GM21528 (cell line): ENCODE measurements at regions not wholly inside any gene's neighbourhood (a gene's known extent, or its start where the extent isn't known, plus 50 kb on each side); places are given as distances from the start of the nearest gene placed in this dataset.
"Not testable (repeated sequence)": the region's sequence is repeated elsewhere in the genome, so short reads cannot be mapped to it uniquely, and the experiment has no call there.

Experiments used
- ATAC-seq: cut with Tn5 transposase; IDR thresholded peaks from one replicate; pipeline ENCODE4 v1.9.1; 2021; ENCODE audit warnings: mild to moderate bottlenecking, moderate library complexity; ENCODE audit not compliant: unreplicated experiment, low FRiP score

DNA sequence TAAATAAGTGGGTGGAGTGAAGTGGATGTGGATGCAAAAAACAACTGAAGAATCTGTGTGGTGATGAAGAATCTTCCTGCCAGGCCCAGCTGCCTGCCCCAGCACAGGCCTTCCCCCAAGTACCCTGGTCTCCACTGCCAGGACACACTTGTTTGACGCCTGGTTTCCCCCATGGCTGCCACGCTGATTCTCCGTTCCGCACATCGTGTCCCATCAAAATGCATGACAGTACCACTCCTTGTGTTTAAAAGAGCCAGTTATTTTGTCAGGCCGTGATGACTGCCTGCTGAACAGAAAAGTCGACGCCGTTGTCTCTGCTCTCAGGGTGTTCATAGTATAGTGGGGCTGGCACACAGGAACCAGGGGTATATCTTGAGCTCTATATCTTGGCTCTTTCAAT lies 50.3 kb upstream of the KYNU start:
- no peak for ATAC-seq

DNA sequence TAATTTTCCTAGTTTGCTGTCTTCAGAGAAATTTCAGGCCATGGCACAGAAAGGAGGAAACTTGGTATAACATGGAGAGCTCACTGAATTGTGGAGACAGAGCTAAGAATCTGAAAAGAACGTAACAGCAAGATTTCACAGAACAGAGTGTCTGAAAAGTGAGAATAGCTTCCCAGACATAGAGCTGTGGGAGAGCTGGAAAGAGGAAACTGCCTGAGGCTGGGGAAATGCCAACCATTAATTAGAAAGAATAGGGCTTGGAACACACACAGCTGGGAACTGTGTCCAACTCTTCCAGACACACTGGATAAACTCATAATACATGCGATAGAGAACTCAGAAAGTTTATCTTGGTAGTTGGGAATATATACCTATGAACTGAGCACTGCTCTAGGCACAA lies 51.6 kb upstream of the KYNU start:
- no peak for ATAC-seq

DNA sequence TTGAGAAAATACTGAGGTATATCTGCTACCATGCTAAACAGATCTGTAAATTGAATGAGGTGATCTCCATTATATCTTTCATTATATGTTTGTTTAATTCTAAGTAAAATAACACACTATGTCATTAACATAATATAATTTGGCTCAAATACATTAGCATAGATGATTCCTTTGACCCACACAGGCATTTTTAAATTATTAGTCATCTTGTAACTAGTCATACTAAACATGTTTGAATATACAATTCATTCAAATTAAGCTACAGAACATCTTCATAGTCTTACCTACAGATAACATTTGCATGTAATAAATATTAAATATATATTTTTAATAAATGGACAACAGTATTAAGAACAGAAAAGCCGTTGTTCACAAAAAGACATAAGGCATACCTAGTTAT lies 52.7 kb upstream of the KYNU start:
- ATAC-seq = no peak

DNA sequence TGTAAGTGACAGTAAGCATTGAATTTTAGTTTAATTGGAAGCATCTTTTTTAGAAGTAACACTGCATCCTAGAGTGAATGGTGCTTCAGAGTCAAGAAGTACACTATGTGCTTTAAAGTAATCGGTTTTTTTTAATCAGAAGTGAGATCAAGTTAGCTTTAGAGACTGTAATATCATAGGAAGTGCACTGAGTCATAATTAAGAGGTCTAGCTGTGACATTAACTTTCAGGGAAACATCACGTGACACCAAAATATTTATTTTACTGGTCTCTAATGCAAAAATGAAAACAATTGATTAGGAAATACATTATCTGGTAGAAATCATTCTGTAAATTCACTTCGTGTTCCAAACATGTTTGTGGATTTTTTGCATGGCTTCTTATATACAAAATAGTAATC lies 55.3 kb upstream of the KYNU start:
- ATAC-seq = no peak

DNA sequence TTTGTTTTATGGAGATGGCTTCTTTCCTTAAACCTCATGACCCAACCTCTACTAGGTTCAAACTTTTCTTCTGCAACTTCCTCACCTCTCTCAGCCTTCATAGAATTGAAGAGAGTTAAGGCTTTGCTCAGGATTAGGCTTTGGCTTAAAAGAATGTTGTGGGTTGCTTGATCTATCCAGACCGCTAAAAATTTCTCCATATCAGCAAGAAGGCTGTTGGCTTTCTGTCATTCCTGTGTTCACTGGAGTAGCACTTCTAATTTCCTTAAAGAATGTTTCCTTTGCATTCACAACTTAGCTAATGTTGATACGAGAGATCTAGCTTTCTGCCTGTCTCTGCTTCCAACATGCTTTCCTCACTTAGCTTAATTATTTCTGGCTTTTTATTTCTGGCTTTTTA lies 58.1 kb upstream of the KYNU start:
- ATAC-seq = no peak

DNA sequence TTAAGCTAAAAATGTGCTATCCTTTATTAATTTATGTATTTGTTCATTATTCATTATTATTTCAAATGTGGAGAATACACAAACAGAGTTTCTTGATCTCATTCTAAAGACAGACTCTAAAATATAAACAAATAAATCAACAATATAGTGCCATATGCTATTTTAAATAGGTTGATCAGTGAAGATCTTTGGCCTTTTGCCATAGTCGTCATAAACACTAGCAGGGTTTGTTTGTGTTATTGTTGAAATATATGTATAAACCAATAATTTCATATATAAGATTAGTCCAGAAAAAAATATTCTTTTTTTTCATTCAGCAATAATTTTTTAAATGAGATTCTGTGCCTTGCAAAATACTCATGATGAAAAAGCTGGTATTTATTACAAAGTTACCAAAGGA lies 62.1 kb upstream of the KYNU start:
- no peak for ATAC-seq

DNA sequence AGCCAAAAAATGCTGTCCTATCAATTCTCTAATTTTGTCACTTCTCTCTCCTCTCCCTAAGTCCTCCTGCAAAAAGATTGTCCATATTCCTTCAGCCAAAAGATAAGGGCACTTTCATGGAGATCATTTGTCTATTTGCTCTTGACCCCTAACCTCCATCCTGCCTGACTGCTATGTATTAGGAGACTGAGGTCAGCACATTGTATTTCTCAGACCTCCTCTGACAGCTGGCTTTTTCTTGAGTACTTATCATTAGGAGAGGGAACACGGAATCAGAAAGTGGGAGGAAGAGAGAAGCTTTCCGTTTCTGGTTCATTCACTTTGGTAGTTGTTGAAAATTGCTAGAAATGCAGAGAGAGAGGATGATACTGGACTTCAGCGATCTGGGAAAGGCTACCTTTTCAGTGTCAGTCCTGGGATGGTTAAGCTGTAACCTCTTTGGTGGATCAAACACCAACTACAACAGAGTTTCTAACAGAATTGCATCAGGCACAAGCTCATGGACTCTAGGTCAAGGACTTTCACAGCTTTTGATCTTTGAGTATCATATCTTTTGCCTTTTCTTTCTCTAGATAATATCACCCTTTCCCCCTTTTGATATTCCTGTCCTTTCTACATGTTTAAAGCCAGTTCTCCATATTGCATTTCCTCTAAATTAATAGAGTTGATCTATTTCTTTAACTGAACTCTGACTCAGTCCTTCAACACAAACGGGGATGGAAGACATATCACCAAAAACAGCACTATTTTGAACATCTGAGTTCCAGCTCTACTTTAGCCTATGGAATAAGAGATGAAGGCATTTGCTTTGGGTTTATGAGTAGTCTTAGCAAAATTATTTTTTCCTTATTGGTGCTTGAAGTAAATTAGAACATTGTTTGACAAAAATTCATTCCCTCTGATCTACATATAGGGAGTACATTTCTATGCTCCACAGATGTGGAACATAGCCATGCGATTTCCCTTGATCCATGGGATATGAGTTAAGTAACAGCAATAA lies 63.3 kb upstream of the KYNU start:
- ATAC-seq = no peak

DNA sequence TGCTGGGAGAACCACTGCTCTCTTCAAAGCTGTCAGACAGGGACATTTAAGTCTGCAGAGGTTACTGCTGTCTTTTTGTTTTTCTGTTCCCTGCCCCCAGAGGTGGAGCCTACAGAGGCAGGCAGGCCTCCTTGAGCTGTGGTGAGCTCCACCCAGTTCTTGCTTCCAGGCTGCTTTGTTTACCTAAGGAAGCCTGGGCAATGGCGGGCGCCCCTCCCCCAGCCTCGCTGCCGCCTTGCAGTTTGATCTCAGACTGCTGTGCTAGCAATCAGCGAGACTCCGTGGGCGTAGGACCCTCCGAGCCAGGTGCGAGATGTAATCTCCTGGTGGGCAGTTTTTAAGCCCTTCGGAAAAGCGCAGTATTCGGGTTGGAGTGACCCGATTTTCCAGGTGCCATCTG lies 65.8 kb upstream of the KYNU start:
- not testable (repeated sequence) for ATAC-seq

DNA sequence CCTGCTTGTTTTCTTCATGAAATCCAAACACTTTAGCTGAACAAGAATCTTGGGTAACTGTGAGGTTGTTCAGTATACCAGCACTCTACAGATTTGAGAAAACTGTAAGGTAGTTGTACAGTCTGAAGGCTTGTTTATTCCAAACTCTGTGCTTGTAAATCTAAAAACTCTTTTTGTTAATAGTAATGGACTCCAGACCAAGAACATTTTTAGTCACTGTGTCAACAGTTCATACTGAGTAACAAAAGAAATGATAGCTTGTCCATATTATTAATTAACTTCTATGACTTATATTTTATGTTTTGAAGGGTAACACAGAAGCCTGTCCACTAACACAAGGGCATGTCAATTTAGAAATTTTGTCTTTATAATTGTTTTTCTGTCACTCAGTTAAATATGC lies 72.2 kb upstream of the KYNU start:
- ATAC-seq = no peak

DNA sequence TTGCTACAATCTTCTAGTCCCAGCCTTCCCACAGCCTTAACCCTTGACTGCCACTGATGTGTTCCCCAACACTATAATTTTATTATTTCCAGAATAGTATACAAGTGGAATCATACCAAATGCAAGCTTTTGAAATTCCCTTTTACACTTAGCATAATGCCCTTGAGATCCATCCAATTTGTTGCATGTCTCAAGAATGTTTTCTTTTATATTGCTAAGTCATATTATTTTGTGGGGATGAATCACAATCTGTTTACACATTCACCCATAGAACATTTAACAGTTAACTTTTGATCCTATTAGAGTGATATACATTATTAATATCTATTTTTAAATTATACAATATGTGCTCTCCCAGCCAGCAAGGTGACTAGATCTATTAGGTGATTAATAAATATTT lies 74.3 kb upstream of the KYNU start:
- no peak for ATAC-seq

DNA sequence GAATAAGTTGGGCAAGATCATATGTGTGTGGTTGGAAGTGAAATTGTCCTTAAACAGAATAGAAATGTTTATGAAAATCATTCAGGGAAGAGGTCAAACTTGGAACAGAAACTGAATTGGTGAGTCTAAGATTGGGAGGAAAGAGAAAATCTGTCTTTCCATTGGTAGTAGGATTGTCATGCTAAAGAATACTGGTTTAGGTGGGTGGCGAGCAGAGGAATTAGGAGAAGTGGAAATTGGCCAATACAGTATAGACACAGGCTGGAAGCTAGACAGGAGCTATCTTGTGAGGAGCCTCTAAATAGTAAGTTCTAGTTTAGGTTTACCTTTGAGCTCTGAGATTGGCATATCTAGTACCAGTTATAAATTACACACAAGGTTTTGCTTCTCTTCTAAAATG lies 80.9 kb upstream of the KYNU start:
- ATAC-seq = no peak

DNA sequence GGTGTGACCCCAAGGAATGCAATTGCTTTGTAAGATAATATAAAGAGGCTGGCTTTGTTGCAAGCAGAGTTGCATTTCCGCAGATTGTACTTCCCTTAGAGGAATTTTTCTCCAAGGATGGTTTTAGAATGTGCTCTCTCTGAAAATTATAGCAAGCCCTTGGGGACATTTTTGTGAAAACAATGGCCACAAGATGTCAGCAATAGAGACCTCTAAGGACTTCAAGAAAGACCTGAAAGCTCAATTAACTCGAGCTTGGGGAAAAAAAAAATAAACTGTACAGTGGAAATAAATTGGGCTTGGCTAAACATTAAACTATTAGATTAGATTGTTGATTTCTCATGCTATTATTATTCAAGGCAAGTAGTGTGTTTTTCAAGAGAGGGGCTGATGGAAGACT lies 81.3 kb upstream of the KYNU start:
- no peak for ATAC-seq

DNA sequence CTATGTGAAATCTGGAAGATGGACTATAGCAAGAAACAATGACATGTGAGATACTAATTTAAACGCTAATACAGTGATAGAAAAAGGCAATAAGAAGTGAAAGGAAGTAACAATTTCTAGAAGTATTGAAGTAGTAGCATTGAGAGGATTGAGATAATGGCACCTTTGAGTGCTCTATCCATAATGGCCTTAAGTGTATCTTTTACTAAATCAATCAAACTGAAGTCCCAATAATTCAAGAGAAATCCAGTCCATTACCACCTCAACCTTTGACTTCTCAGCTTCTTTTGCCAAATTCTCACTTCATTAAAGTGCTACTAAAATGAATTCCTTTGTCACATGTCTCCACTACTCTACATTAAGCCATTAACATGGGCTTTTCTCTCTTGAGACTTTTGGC lies 82.6 kb upstream of the KYNU start:
- ATAC-seq = no peak

DNA sequence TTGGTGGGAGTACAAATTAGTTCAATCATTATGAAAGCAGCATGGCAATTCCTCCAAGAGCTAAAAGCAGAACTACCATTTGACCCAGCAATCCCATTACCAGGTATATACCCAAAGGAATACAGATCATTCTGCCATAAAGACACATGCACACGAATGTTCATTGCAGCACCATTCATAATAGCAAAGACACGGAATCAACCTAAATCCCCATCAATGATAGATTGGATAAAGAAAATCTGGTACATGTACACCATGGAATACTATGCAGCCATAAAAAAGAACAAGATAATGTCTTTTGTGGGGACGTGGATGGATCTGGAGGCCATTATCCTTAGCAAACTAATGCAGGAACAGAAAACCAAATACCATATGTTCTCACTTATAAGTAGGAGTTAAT lies 85.1 kb upstream of the KYNU start:
- ATAC-seq = not testable (repeated sequence)

DNA sequence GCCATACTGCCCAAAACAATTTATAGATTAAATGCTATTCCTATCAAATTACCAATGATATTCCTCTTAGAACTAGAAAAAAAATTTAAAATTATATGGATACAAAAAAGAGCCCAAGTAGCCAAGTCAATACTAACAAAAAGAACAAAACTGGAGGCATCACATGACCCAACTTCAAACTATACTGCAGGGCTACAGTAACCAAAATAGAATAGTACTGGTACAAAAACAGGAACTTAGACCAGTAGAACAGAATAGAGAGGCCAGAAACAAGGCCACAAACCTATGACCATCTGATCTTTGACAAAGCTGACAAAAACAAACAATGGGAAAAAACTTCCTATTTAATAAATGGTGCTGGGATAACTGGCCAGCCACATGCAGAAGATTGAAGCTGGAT lies 86.1 kb upstream of the KYNU start:
- no peak for ATAC-seq

DNA sequence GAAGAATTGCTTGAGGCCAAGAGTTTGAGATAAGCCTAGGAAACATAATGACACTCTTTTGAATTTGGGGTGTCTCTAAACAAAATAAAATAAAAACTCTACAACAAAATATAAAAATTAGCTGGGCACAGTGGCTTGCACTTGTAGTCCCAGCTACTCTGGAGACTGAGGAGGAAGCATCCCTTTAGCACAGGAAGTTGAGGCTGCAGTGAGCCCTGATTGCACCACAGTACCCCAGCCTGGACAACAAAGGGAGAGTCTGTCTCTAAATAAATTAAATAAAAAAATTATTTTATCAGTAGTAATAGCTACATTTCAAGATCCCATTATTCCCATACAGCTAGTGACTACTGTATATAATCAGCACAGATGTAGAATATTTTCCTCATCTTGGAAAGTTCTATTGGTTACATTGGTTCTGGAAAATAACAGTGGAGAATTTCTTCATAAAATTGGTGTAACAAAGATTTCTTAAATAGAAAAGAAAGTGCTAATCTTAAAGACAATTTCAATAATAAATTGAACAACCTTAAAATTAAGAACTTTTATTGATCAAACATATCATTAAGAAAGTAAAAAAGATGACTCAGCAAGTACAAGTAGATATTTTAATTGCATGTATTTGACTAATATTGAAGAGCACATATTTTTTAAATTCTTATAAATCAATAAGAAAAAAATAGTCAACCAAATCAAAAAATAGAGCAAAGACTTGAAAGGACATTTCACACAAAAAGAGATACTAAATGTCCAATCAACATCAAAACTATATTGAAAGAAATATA lies 90.4 kb upstream of the KYNU start:
- no peak for ATAC-seq

DNA sequence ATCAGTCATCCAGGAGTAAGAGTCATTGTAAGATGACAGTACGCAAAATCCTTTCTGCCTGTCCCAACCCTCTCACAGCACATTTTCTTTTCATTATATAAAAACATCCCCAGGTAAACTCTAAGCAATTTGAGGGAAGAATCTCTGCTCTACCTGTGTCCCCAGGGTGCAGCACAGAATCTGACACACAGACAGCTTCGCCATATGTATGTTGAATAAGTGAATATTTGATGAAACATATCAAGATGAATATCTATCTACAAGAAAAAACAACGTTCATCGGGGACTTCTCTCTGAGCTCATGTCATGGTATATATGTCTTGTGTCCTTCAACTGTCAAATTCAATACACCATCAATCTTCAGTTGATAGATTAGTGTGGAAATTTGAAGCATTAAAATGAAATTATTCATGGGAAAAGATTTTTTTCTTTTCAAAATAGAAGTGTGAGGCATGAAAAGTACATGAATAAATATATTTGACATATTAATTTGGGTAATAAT lies 94.5 kb upstream of the KYNU start:
- ATAC-seq = no peak

DNA sequence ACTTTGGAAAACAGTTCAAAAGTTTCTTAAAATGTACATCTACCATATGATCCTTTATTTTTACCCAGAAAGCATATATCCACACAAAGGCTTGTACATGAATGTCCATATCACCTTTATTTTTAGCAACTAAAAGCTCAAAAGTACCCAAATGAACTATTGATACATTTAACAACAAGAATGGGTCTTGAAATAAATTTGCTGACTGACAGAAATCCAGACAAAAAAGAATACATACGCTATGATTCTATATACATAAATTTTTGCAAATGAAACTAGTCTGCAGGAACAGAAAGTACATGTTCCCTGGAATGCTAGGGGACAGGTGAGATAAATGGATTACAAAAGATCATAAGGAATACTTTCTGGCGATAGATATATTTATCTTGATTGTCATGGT lies 96.3 kb upstream of the KYNU start:
- ATAC-seq = no peak

DNA sequence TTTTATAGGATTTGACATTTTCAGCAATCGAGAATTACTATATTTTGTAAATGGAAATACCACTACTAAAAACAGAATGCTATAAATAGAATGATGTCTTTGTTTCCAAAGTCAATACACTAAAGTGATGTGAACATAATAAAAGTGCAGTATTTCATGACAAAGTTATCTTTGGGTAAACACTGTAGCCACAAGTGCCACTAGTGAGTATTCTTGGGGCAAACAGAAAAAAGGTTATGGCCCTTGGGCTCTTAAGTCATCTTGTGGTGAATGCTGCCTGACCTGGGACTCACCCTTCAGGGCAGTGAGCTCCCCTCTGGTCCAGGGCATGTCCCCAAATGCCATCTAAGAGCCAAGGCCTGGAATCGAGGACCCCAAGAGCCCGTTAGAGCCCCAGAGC lies 99.2 kb upstream of the KYNU start:
- ATAC-seq = no peak

DNA sequence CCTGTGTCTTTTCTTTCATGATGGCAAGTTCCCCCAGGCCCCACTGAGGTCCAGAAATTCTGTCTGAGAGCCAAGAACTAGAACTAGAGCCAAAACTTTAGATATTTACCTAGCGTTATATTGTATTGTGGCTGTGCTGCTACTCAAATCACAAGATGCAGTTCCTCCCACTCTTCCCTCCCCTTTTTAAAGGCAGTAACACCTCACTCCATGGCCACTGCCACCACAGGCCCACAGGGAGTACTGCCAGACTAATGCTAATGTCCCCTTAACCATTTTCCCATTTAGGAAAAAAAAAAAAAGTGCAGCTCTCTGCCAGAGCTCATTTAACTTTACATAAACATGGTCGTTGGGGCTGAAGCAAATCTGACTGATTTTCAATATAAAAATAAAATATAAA lies 99.7 kb upstream of the KYNU start:
- no peak for ATAC-seq

DNA sequence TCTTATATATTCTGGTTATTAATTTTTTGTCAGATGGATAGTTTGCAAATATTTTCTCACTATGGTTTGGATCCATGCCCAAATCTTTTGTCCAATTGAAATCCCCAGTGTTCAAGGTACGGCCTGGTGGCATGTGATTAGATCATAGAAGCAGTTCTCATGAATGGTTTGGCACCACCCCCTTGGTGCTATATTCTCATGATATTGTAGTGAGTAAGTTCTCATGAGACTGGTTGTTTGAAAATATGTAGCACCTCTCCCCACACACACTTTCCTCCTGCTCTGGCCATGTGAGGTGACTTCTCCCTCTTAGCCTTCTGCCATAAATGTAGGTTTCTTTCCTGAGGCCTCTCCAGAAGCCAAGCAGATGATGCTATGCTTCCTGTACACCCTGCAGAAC lies 107.7 kb upstream of the KYNU start:
- ATAC-seq = no peak

DNA sequence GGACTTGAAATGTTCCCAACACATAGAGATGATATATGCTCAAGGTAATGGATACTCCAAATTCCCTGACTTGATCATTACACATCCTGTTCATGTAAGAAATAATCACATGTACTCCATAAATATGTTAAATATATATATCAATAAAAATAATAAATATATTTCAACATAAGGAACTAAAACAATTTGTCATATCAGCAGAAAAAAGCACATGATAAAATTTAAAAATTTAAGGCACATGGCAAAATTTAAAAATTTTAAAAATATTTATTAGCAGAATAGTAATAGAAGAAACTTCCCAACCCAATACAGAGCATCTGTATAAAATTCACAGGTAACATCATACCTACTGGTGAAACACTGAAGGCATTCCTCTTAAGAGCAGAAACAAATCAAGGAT lies 109.6 kb upstream of the KYNU start:
- no peak for ATAC-seq
